ENCODE measurements at regions not wholly inside any gene's neighbourhood (a gene's known extent, or its start where the extent isn't known, plus 50 kb on each side); places are given as distances from the start of the nearest gene placed in this dataset.

DNA sequence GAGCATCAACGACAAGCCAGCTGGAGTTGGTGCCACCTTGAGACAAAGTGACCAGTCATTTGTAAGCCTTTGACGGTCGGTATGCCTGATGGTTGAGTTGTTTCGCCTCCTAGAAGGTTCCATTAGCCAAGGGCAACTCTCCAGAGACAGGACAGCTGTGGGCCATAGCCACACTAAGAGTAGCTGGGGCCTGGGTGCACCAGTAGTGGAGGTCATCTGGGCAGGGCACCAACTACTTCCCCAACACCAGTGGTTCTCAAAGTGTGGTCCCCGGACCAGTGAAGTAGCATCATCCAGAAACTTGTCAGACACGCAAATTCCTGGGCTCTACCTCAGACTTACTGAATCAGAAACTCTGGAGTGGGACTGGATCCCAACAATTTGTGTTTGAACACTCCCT is 217.5 kb upstream of the TAS2R1 start:
- TF ChIP-seq, protein P1, sequence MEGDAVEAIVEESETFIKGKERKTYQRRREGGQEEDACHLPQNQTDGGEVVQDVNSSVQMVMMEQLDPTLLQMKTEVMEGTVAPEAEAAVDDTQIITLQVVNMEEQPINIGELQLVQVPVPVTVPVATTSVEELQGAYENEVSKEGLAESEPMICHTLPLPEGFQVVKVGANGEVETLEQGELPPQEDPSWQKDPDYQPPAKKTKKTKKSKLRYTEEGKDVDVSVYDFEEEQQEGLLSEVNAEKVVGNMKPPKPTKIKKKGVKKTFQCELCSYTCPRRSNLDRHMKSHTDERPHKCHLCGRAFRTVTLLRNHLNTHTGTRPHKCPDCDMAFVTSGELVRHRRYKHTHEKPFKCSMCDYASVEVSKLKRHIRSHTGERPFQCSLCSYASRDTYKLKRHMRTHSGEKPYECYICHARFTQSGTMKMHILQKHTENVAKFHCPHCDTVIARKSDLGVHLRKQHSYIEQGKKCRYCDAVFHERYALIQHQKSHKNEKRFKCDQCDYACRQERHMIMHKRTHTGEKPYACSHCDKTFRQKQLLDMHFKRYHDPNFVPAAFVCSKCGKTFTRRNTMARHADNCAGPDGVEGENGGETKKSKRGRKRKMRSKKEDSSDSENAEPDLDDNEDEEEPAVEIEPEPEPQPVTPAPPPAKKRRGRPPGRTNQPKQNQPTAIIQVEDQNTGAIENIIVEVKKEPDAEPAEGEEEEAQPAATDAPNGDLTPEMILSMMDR (IDR thresholded peaks at IDR 0.05; ENCODE audit: low read length), result no peak
- no peak for TF ChIP-seq EZH2 (IDR thresholded peaks at IDR 0.05; ENCODE audit: borderline replicate concordance, low read length)
